ENCODE measurements at regions not wholly inside any gene's neighbourhood (a gene's known extent, or its start where the extent isn't known, plus 50 kb on each side); places are given as distances from the start of the nearest gene placed in this dataset.

DNA sequence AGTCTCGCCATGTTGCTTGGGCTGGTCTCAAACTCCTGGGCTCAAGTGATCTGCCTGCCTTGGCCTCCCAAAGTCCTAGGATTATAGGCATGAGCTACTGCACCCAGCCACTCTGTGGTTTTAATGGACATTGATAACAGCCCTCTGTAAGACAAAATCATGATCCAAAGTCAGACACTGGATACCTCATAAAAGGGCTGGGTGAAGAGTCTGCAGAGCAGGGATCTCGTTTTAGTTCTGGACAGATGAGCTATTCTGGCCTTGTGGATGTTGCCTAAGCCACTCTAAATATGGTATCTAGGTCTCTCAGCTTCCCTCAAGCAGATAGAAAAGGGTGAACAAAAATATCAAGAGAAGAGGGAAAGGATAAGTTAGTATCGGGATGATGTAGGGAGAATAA lies 133.4 kb upstream of the OSMR start:
- no peak for TF ChIP-seq EZH2 (IDR thresholded peaks at IDR 0.05; ENCODE audit: insufficient read depth, poor library complexity, severe bottlenecking)
- TF ChIP-seq EZH2phosphoT487 (IDR thresholded peaks at IDR 0.05; ENCODE audit: insufficient read depth, low read depth) = no peak
